ENCODE measurements at regions not wholly inside any gene's neighbourhood (a gene's known extent, or its start where the extent isn't known, plus 50 kb on each side); places are given as distances from the start of the nearest gene placed in this dataset.

DNA sequence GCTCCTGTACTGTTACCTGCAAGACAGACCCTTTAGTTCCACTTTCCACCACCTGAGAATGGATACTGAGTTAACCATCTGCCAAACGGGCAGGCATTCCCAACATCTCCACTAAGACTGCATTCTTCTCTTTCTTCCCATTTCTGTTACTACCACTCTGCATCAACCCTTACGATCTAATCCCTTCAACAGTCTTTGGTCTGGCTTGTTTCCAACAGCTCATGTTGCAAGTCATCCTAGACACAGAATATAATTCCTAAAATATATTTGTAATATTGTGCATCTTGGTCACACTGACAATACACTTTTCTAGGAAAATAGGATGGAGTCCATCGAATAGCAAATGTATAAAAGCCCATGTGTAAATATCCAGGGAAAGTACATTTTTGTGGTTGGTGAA, 166.7 kb downstream of the SIPA1L2 start (continued):
- TF ChIP-seq CSDC2 (CRISPR knock-in tag; IDR thresholded peaks at IDR 0.05), result no peak
- TF ChIP-seq ZNF8 (CRISPR knock-in tag; IDR thresholded peaks at IDR 0.05), result no peak

DNA sequence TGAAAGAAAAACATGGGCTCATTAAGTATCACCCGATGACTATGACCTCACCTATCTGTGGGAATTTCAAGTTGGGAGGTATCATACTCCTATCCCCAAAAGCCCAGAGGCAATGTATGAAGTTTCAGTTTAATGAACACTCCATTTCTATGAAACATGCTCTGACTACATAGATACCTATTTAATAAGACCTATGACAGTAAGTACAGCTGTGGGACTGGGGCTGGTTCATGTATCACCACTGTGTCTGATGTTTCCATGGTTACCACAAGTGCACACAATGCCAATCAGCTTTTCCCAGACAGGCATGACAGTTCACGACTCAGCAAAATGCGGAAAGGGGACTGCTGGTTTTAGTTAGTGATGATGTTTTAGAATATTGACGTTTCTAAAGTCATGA, 167.7 kb downstream of the SIPA1L2 start:
- TF ChIP-seq TOX (CRISPR knock-in tag; IDR thresholded peaks at IDR 0.05; ENCODE audit: borderline replicate concordance) (no peak), OSR1 (CRISPR knock-in tag; IDR thresholded peaks at IDR 0.05) (no peak), RARB (CRISPR knock-in tag; IDR thresholded peaks at IDR 0.05) (no peak), ESRRG (CRISPR knock-in tag; IDR thresholded peaks at IDR 0.05) (no peak), BACH2 (CRISPR knock-in tag; IDR thresholded peaks at IDR 0.05; ENCODE audit: borderline replicate concordance) (no peak), SNAI2 (CRISPR knock-in tag; IDR thresholded peaks at IDR 0.05) (no peak), ISL1 (CRISPR knock-in tag; IDR thresholded peaks at IDR 0.05) (no peak), ZNF8 (CRISPR knock-in tag; IDR thresholded peaks at IDR 0.05) (no peak), ARNTL (CRISPR knock-in tag; IDR thresholded peaks at IDR 0.05; ENCODE audit: borderline replicate concordance, low read depth) (no peak), TCF4 (CRISPR knock-in tag; IDR thresholded peaks at IDR 0.05; ENCODE audit: borderline replicate concordance) (no peak), ZFP3 (CRISPR knock-in tag; IDR thresholded peaks at IDR 0.05) (no peak), ZNF70 (CRISPR knock-in tag; IDR thresholded peaks at IDR 0.05) (no peak), ZC3H10 (CRISPR knock-in tag; IDR thresholded peaks at IDR 0.05) (no peak)
- TF ChIP-seq, protein P1, sequence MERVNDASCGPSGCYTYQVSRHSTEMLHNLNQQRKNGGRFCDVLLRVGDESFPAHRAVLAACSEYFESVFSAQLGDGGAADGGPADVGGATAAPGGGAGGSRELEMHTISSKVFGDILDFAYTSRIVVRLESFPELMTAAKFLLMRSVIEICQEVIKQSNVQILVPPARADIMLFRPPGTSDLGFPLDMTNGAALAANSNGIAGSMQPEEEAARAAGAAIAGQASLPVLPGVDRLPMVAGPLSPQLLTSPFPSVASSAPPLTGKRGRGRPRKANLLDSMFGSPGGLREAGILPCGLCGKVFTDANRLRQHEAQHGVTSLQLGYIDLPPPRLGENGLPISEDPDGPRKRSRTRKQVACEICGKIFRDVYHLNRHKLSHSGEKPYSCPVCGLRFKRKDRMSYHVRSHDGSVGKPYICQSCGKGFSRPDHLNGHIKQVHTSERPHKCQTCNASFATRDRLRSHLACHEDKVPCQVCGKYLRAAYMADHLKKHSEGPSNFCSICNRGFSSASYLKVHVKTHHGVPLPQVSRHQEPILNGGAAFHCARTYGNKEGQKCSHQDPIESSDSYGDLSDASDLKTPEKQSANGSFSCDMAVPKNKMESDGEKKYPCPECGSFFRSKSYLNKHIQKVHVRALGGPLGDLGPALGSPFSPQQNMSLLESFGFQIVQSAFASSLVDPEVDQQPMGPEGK (CRISPR knock-in tag; IDR thresholded peaks at IDR 0.05; ENCODE audit: borderline replicate concordance), result no peak
- TF ChIP-seq, protein P2, sequence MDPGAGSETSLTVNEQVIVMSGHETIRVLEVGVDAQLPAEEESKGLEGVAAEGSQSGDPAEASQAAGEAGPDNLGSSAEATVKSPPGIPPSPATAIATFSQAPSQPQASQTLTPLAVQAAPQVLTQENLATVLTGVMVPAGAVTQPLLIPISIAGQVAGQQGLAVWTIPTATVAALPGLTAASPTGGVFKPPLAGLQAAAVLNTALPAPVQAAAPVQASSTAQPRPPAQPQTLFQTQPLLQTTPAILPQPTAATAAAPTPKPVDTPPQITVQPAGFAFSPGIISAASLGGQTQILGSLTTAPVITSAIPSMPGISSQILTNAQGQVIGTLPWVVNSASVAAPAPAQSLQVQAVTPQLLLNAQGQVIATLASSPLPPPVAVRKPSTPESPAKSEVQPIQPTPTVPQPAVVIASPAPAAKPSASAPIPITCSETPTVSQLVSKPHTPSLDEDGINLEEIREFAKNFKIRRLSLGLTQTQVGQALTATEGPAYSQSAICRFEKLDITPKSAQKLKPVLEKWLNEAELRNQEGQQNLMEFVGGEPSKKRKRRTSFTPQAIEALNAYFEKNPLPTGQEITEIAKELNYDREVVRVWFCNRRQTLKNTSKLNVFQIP (CRISPR knock-in tag; IDR thresholded peaks at IDR 0.05; ENCODE audit: borderline replicate concordance, low read depth), result no peak
- TF ChIP-seq, protein P3, sequence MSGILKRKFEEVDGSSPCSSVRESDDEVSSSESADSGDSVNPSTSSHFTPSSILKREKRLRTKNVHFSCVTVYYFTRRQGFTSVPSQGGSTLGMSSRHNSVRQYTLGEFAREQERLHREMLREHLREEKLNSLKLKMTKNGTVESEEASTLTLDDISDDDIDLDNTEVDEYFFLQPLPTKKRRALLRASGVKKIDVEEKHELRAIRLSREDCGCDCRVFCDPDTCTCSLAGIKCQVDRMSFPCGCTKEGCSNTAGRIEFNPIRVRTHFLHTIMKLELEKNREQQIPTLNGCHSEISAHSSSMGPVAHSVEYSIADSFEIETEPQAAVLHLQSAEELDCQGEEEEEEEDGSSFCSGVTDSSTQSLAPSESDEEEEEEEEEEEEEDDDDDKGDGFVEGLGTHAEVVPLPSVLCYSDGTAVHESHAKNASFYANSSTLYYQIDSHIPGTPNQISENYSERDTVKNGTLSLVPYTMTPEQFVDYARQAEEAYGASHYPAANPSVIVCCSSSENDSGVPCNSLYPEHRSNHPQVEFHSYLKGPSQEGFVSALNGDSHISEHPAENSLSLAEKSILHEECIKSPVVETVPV (CRISPR knock-in tag; IDR thresholded peaks at IDR 0.05), result no peak
- ATAC-seq, result no peak; the same call in 1 of the 3 replicates

DNA sequence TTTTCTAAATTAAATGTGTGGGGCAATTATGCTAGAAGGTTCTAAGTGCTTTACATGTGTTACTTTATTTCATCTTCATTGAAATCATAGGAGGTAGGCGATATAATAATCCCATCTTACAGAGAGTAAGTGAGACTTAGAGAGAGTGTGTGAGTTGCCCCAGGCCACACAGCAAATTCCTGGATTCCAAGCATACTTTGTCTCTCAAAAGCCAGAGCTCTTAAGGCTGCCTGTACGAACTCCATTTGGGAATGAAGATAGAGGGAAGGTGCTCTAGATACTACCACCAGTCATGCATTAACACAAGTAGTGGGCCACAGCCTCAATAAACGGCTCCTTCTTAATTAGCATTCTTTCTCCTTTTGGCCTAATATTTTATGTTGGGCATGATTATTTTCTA, 170.1 kb downstream of the SIPA1L2 start:
- TF ChIP-seq GLIS3 (CRISPR knock-in tag; IDR thresholded peaks at IDR 0.05), result no peak
- TF ChIP-seq ISL1 (CRISPR knock-in tag; IDR thresholded peaks at IDR 0.05), result no peak
- no peak for TF ChIP-seq RARB (CRISPR knock-in tag; IDR thresholded peaks at IDR 0.05)
- TF ChIP-seq, protein P4, sequence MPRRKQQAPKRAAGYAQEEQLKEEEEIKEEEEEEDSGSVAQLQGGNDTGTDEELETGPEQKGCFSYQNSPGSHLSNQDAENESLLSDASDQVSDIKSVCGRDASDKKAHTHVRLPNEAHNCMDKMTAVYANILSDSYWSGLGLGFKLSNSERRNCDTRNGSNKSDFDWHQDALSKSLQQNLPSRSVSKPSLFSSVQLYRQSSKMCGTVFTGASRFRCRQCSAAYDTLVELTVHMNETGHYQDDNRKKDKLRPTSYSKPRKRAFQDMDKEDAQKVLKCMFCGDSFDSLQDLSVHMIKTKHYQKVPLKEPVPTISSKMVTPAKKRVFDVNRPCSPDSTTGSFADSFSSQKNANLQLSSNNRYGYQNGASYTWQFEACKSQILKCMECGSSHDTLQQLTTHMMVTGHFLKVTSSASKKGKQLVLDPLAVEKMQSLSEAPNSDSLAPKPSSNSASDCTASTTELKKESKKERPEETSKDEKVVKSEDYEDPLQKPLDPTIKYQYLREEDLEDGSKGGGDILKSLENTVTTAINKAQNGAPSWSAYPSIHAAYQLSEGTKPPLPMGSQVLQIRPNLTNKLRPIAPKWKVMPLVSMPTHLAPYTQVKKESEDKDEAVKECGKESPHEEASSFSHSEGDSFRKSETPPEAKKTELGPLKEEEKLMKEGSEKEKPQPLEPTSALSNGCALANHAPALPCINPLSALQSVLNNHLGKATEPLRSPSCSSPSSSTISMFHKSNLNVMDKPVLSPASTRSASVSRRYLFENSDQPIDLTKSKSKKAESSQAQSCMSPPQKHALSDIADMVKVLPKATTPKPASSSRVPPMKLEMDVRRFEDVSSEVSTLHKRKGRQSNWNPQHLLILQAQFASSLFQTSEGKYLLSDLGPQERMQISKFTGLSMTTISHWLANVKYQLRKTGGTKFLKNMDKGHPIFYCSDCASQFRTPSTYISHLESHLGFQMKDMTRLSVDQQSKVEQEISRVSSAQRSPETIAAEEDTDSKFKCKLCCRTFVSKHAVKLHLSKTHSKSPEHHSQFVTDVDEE (CRISPR knock-in tag; IDR thresholded peaks at IDR 0.05), result no peak
- 0 out of 3 replicates have a peak, but pooled peaks have one; percentile 31 for ATAC-seq

DNA sequence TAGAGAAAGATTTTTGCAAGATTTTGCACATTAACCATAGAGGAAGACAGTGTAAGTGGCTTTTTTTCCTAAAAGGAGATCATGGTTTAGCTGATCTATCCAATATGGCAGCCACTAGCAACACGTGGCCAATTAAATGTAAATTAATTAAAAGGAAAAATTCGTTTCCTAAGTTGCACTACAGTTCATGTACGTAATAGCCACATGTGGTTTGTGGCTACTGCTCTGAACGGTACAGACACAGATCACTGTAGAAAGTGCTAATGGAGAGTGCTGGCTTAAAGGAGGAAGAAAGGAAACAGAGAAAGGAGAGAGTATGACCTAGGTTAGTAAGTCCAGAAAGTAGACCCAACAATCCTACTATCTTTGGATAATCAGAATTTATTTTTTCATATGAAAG, 170.8 kb downstream of the SIPA1L2 start:
- ATAC-seq, result no peak
- TF ChIP-seq GLIS3 (CRISPR knock-in tag; IDR thresholded peaks at IDR 0.05) (no peak), SNAI2 (CRISPR knock-in tag; IDR thresholded peaks at IDR 0.05) (no peak), BACH2 (CRISPR knock-in tag; IDR thresholded peaks at IDR 0.05; ENCODE audit: borderline replicate concordance) (no peak), PPARA (CRISPR knock-in tag; IDR thresholded peaks at IDR 0.05; ENCODE audit: borderline replicate concordance) (no peak), ZNF8 (CRISPR knock-in tag; IDR thresholded peaks at IDR 0.05) (no peak)
- TF ChIP-seq, protein P4 (CRISPR knock-in tag; IDR thresholded peaks at IDR 0.05), result no peak
- TF ChIP-seq, protein P1 (CRISPR knock-in tag; IDR thresholded peaks at IDR 0.05; ENCODE audit: borderline replicate concordance), result no peak
- TF ChIP-seq, protein P2 (CRISPR knock-in tag; IDR thresholded peaks at IDR 0.05; ENCODE audit: borderline replicate concordance, low read depth), result no peak
